ENCODE measurements at regions not wholly inside any gene's neighbourhood (a gene's known extent, or its start where the extent isn't known, plus 50 kb on each side); places are given as distances from the start of the nearest gene placed in this dataset.
"Not testable (repeated sequence)": the region's sequence is repeated elsewhere in the genome, so short reads cannot be mapped to it uniquely, and the experiment has no call there.

DNA sequence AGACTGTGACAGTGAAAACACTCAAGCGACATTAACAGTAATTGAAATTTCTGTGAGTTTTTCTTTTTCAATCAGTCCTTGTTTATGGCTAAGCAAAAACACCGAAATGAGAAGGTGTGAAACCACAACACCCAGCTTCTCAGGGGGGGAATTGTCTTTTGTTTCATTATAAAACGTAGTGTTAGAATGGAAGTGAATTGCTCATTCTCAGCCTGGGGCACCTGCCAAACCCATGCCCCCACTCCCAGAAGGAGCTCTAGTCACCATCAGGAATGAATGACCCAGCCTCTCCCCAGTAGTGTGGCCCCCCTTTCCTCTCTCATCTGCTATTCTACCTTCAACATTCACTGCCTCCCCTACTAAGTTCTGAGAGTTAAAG lies 185.8 kb upstream of the CFAP20DC start:
- H3K4me3 ChIP-seq = no peak overlapping the region
- no peaks in the 10 kb centered on the region for H3K4me1 ChIP-seq (ENCODE audit: low read depth)
- H3K36me3 ChIP-seq = no peaks in the 10 kb centered on the region
- DNase-seq (ENCODE audit: low read depth in 1 of 2, low spot score in 1 of 2) = no peak
- H3K9me3 ChIP-seq (ENCODE audit: low read depth) = no peaks in the 10 kb centered on the region
- TF ChIP-seq, protein P1, sequence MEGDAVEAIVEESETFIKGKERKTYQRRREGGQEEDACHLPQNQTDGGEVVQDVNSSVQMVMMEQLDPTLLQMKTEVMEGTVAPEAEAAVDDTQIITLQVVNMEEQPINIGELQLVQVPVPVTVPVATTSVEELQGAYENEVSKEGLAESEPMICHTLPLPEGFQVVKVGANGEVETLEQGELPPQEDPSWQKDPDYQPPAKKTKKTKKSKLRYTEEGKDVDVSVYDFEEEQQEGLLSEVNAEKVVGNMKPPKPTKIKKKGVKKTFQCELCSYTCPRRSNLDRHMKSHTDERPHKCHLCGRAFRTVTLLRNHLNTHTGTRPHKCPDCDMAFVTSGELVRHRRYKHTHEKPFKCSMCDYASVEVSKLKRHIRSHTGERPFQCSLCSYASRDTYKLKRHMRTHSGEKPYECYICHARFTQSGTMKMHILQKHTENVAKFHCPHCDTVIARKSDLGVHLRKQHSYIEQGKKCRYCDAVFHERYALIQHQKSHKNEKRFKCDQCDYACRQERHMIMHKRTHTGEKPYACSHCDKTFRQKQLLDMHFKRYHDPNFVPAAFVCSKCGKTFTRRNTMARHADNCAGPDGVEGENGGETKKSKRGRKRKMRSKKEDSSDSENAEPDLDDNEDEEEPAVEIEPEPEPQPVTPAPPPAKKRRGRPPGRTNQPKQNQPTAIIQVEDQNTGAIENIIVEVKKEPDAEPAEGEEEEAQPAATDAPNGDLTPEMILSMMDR (IDR thresholded peaks at IDR 0.05; ENCODE audit: low read depth, low read length) = no peak
- no peak overlapping the region for H3K27ac ChIP-seq
- H3K27me3 ChIP-seq = no peaks in the 10 kb centered on the region

DNA sequence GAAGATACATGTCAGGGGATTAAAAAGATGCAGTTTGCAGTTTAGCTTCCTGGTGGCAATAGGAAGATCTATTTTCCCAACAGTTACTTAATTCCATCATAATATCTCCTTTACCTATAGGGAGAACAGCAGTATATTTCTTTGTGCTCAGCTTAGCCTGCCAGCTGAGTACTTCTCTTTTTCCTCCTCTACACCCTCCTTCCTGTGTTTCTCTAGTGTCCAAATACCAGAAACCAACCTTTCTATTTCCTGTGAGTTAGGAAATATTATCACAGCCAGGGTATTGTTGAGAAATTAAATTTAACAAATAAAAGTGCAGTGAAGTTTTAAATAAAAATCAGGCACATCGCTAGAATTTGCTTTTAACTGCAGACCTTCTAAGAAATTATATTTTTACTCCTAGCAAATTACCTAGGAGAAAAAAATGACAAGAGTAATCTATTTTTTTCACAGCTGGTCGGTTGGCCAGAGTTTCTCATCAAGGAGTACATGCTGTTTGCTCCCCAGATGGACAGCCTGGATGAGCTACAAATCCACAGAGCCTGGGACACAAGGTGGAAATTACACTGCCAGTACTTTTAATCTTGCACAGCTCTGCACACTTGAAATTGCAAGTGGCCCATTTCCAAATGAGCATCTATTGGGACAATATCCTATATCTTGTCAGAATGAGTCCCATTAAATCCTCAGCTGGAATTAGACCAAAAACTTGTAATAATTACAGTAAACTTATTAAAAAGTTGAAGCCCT lies 185.2 kb upstream of the CFAP20DC start:
- H3K27me3 ChIP-seq = no peaks in the 10 kb centered on the region
- H3K4me1 ChIP-seq (ENCODE audit: low read depth) = no peaks in the 10 kb centered on the region
- H3K4me3 ChIP-seq = no peak overlapping the region
- H3K27ac ChIP-seq = no peak overlapping the region
- no peaks in the 10 kb centered on the region for H3K9me3 ChIP-seq (ENCODE audit: low read depth)
- DNase-seq (ENCODE audit: low read depth in 1 of 2, low spot score in 1 of 2) = no peak
- no peaks in the 10 kb centered on the region for H3K36me3 ChIP-seq
- TF ChIP-seq, protein P1 (IDR thresholded peaks at IDR 0.05; ENCODE audit: low read depth, low read length) = no peak

DNA sequence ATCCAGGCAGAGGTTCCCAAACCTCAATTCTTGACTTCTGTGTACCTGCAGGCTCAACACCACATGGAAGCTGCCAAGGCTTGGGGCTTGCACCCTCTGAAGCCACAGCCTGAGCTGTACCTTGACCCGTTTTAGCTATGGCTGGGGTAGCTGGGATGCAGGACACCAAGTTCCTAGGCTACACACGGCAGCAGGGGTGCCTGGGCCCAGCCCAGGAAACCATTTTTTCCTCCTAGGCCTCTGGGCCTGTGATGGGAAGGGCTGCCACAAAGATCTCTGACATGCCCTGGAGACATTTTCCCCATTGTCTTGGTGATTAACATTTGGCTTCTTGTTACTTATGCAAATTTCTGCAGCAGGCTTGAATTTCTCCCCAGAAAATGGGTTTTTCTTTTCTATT lies 180.6 kb upstream of the CFAP20DC start:
- H3K9me3 ChIP-seq (ENCODE audit: low read depth); H3K4me3 ChIP-seq; H3K36me3 ChIP-seq; H3K27me3 ChIP-seq; H3K4me1 ChIP-seq (ENCODE audit: low read depth); DNase-seq (ENCODE audit: low read depth in 1 of 2, low spot score in 1 of 2); H3K27ac ChIP-seq: not testable (repeated sequence)

DNA sequence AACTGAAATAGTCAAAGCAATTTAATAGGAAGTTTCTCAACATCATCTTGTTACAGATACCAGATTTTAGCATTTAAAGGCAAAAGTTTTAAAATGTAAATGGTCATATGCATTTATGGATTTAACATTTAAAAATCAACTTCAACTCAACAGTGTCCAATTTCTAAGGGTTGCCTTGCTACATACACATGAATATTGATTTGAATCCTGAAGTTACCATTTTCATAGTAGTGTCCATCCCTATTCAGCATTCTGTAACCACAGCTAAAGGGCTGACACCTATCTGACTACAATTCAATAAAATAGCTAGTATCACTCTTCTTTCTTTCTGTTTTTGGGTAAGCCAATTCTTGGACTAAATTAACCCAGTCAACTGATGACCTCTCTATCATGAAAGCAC lies 164.0 kb upstream of the CFAP20DC start:
- DNase-seq (ENCODE audit: low read depth in 1 of 2, low spot score in 1 of 2) = no peak
- Histone ChIP-seq H3K4me3 (no peak overlapping the region), H3K36me3 (no peaks in the 10 kb centered on the region), H3K4me1 (ENCODE audit: low read depth) (no peaks in the 10 kb centered on the region), H3K9me3 (ENCODE audit: low read depth) (no peaks in the 10 kb centered on the region), H3K27ac (no peak overlapping the region), H3K27me3 (no peaks in the 10 kb centered on the region)
- TF ChIP-seq, protein P1 (IDR thresholded peaks at IDR 0.05; ENCODE audit: low read depth, low read length) = no peak

GRCh38 chr3:59212128-59212779 lies 162.4 kb upstream of the CFAP20DC start:
- Histone ChIP-seq H3K27me3 (no peaks in the 10 kb centered on the region), H3K27ac (no peak overlapping the region), H3K4me1 (ENCODE audit: low read depth) (no peaks in the 10 kb centered on the region), H3K9me3 (ENCODE audit: low read depth) (no peaks in the 10 kb centered on the region), H3K36me3 (no peaks in the 10 kb centered on the region), H3K4me3 (no peak overlapping the region)
- peak; percentile 61 for DNase-seq (ENCODE audit: low read depth in 1 of 2, low spot score in 1 of 2)
- TF ChIP-seq, protein P1 (IDR thresholded peaks at IDR 0.05; ENCODE audit: low read depth, low read length) = peak; percentile 62

GRCh38 chr3:59210260-59210659 lies 160.4 kb upstream of the CFAP20DC start:
- Histone ChIP-seq H3K9me3 (ENCODE audit: low read depth) (no peaks in the 10 kb centered on the region), H3K27ac (no peak overlapping the region), H3K36me3 (no peaks in the 10 kb centered on the region), H3K4me1 (ENCODE audit: low read depth) (no peaks in the 10 kb centered on the region), H3K27me3 (peaks cover 6% of the 10 kb centered on the region), H3K4me3 (no peak overlapping the region)
- DNase-seq (ENCODE audit: low read depth in 1 of 2, low spot score in 1 of 2) = no peak
- TF ChIP-seq, protein P1 (IDR thresholded peaks at IDR 0.05; ENCODE audit: low read depth, low read length) = no peak

Data from cardiac muscle cell (in vitro differentiated cells and primary cell).